ENCODE measurements at regions not wholly inside any gene's neighbourhood (a gene's known extent, or its start where the extent isn't known, plus 50 kb on each side); places are given as distances from the start of the nearest gene placed in this dataset.
"Not testable (repeated sequence)": the region's sequence is repeated elsewhere in the genome, so short reads cannot be mapped to it uniquely, and the experiment has no call there.

GRCh38 chrY:3391508-3391907, 187.4 kb upstream of the TGIF2LY start:
- not testable (repeated sequence) for TF ChIP-seq POLR2A (IDR thresholded peaks at IDR 0.05; ENCODE audit: low read length); GATA1 (IDR thresholded peaks at IDR 0.05; ENCODE audit: low read depth, low read length)

All from erythroblast (primary cell).